Ishikawa (cell line): ENCODE measurements at regions not wholly inside any gene's neighbourhood (a gene's known extent, or its start where the extent isn't known, plus 50 kb on each side); places are given as distances from the start of the nearest gene placed in this dataset.

Source experiments
- CEBPB ChIP-seq: IDR thresholded peaks from 2 replicates; pipeline ENCODE4 v1.6.1; 2012
- CREB1 ChIP-seq: IDR thresholded peaks from 2 replicates; pipeline ENCODE4 v1.6.1; 2012; ENCODE audit warnings: low read depth
- EGR1 ChIP-seq: IDR thresholded peaks from 2 replicates; pipeline ENCODE4 v1.6.1; 2012
- EP300 ChIP-seq: IDR thresholded peaks from 2 replicates; pipeline ENCODE4 v1.6.1; 2012; ENCODE audit warnings: borderline replicate concordance
- FOXM1 ChIP-seq: IDR thresholded peaks from 2 replicates; pipeline ENCODE4 v1.6.1; 2012; ENCODE audit warnings: low read depth, borderline replicate concordance
- NFIC ChIP-seq: IDR thresholded peaks from 2 replicates; pipeline ENCODE4 v1.6.1; 2012
- RAD21 ChIP-seq: IDR thresholded peaks from 2 replicates; pipeline ENCODE4 v1.6.1; 2012; ENCODE audit warnings: low read depth
- TAF1 ChIP-seq: IDR thresholded peaks from 2 replicates; pipeline ENCODE4 v1.6.1; 2012; ENCODE audit warnings: low read depth, mild to moderate bottlenecking
- TCF12 ChIP-seq: IDR thresholded peaks from 2 replicates; pipeline ENCODE4 v1.6.1; 2012; ENCODE audit warnings: low read depth
- TEAD4 ChIP-seq: IDR thresholded peaks from 2 replicates; pipeline ENCODE4 v1.6.1; 2012
- USF1 ChIP-seq: IDR thresholded peaks from 2 replicates; pipeline ENCODE4 v1.6.1; 2012
- YY1 ChIP-seq: IDR thresholded peaks from 2 replicates; pipeline ENCODE4 v1.6.1; 2012; ENCODE audit warnings: low read depth
- ZBTB7A ChIP-seq: IDR thresholded peaks from 2 replicates; pipeline ENCODE4 v1.6.1; 2012; ENCODE audit warnings: low read depth
- TF ChIP-seq, protein P1 (sequence below): IDR thresholded peaks from 2 replicates; pipeline ENCODE4 v1.6.1; 2012
- TF ChIP-seq, protein P2 (sequence below): IDR thresholded peaks from 2 replicates; pipeline ENCODE4 v1.6.1; 2012; ENCODE audit warnings: low read depth, mild to moderate bottlenecking

DNA sequence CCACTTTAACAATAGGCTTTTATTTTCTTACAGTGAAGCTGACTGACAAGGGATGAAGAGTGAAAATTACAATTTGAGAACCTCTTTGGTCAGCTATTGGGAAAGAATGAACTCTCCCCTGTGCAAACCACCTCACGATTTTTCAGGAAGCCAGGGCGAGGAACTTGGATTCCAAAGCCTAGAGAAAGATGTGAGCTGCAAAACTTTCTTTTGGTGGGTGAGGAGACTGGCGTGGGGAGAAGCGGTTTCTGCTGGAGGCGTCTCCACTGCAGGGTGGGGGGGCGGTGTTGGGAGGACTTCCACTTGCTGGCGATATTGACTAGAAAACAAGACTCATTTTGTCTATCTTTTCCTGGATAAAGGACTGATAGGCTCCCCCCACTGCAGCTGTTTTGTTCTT lies 59.3 kb upstream of the VRK1 start:
- no peak for TF ChIP-seq RAD21
- TF ChIP-seq YY1: no peak
- TF ChIP-seq CEBPB: no peak
- TF ChIP-seq, protein P1, sequence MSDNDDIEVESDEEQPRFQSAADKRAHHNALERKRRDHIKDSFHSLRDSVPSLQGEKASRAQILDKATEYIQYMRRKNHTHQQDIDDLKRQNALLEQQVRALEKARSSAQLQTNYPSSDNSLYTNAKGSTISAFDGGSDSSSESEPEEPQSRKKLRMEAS: no peak
- no peak for TF ChIP-seq TAF1
- TF ChIP-seq CREB1: no peak
- TF ChIP-seq, protein P2, sequence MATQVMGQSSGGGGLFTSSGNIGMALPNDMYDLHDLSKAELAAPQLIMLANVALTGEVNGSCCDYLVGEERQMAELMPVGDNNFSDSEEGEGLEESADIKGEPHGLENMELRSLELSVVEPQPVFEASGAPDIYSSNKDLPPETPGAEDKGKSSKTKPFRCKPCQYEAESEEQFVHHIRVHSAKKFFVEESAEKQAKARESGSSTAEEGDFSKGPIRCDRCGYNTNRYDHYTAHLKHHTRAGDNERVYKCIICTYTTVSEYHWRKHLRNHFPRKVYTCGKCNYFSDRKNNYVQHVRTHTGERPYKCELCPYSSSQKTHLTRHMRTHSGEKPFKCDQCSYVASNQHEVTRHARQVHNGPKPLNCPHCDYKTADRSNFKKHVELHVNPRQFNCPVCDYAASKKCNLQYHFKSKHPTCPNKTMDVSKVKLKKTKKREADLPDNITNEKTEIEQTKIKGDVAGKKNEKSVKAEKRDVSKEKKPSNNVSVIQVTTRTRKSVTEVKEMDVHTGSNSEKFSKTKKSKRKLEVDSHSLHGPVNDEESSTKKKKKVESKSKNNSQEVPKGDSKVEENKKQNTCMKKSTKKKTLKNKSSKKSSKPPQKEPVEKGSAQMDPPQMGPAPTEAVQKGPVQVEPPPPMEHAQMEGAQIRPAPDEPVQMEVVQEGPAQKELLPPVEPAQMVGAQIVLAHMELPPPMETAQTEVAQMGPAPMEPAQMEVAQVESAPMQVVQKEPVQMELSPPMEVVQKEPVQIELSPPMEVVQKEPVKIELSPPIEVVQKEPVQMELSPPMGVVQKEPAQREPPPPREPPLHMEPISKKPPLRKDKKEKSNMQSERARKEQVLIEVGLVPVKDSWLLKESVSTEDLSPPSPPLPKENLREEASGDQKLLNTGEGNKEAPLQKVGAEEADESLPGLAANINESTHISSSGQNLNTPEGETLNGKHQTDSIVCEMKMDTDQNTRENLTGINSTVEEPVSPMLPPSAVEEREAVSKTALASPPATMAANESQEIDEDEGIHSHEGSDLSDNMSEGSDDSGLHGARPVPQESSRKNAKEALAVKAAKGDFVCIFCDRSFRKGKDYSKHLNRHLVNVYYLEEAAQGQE: no peak
- no peak for TF ChIP-seq NFIC
- no peak for TF ChIP-seq TCF12
- TF ChIP-seq USF1: no peak
- TF ChIP-seq TEAD4: no peak
- no peak for TF ChIP-seq EP300
- no peak for TF ChIP-seq FOXM1
- TF ChIP-seq ZBTB7A: no peak

GRCh38 chr14:96739200-96739910 lies 57.8 kb upstream of the VRK1 start:
- TF ChIP-seq USF1 (no peak), TAF1 (no peak), EP300 (no peak), ZBTB7A (no peak)
- TF ChIP-seq, protein P1: no peak

GRCh38 chr14:96741151-96741977 lies 55.8 kb upstream of the VRK1 start:
- TF ChIP-seq, protein P1: peak; percentile 37; the same call in 1 of the 2 replicates
- no peak for TF ChIP-seq NFIC
- TF ChIP-seq RAD21: peak; percentile 83

DNA sequence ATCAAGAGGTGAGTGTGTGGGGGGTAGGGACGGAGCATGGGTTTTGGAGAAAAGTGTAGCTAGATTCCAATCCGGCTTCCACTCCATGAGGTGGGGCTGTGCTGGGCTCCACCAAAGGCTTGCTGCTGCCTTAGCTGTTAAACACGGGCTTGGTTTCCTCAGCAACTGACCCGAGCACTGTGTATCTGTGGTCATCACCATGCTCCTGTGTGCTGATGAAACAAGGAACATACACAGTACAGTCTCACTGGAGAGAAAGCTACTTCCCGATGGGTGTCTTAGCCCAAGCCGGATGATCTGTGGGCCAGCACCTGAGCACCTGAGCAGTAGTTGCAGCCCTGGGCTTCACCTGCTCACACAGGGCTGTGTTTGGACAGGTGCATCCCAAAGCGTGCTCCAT lies 52.9 kb upstream of the VRK1 start:
- TF ChIP-seq TAF1 (no peak), EGR1 (no peak), RAD21 (no peak), TEAD4 (no peak), CREB1 (no peak), EP300 (no peak), TCF12 (no peak), YY1 (no peak), USF1 (no peak)
- TF ChIP-seq, protein P2: no peak
- TF ChIP-seq, protein P1: no peak

GRCh38 chr14:96745500-96746051 lies 51.6 kb upstream of the VRK1 start:
- TF ChIP-seq TAF1 (no peak), CREB1 (no peak), YY1 (no peak), RAD21 (no peak), ZBTB7A (no peak), EP300 (no peak), TCF12 (no peak)
- TF ChIP-seq, protein P2: no peak
- TF ChIP-seq, protein P1: no peak
